AG09309 (cell line): ENCODE measurements at regions not wholly inside any gene's neighbourhood (a gene's known extent, or its start where the extent isn't known, plus 50 kb on each side); places are given as distances from the start of the nearest gene placed in this dataset.

Experiments used
- DNase-seq: peaks from one replicate; pipeline ENCODE4 v3.0.0-alpha.2; 2010; ENCODE audit warnings: low read depth
- H3K4me3 ChIP-seq: 2 replicates; pipeline ENCODE4 v1.5.1; 2011; ENCODE audit warnings: mild to moderate bottlenecking, low read depth, low read length, moderate library complexity; ENCODE audit not compliant: control insufficient read depth
- TF ChIP-seq, protein P1 (sequence below): IDR thresholded peaks from 2 replicates; pipeline ENCODE4 v1.5.1; 2011; ENCODE audit warnings: mild to moderate bottlenecking, low read depth, low read length, inconsistent platforms; ENCODE audit not compliant: insufficient read depth, control insufficient read depth; ENCODE audit errors: missing control alignments

DNA sequence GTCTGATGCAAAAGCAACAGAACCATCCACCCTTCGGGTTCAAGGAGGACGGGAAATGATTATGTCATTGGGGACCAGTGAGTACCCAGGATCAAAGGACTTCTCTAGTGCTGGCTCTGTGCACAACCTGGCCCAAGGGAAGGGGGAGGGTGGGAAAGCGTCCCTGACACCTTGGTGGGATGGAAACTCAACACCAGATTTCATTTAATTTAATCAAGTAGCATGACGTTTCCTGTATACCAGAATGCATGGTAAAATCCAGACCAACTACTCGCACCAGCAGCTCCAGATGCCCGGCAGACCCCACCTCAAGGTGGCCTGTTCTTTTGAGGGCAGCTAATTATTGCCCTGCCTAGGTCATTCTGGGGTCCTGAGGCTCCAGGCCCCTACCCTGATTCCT is 385.1 kb downstream of the CADM1 start:
- no peak for DNase-seq
- H3K4me3 ChIP-seq = no peak overlapping the region
- TF ChIP-seq, protein P1, sequence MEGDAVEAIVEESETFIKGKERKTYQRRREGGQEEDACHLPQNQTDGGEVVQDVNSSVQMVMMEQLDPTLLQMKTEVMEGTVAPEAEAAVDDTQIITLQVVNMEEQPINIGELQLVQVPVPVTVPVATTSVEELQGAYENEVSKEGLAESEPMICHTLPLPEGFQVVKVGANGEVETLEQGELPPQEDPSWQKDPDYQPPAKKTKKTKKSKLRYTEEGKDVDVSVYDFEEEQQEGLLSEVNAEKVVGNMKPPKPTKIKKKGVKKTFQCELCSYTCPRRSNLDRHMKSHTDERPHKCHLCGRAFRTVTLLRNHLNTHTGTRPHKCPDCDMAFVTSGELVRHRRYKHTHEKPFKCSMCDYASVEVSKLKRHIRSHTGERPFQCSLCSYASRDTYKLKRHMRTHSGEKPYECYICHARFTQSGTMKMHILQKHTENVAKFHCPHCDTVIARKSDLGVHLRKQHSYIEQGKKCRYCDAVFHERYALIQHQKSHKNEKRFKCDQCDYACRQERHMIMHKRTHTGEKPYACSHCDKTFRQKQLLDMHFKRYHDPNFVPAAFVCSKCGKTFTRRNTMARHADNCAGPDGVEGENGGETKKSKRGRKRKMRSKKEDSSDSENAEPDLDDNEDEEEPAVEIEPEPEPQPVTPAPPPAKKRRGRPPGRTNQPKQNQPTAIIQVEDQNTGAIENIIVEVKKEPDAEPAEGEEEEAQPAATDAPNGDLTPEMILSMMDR = no peak
